Fibroblast of mammary gland (primary cell): ENCODE measurements at regions not wholly inside any gene's neighbourhood (a gene's known extent, or its start where the extent isn't known, plus 50 kb on each side); places are given as distances from the start of the nearest gene placed in this dataset.

Experiments
- DNase-seq: peaks from one replicate; pipeline ENCODE4 v3.0.0-alpha.2; 2010; ENCODE audit warnings: low read depth
- H3K4me3 ChIP-seq: 2 replicates; pipeline ENCODE4 v1.5.1; 2011; ENCODE audit warnings: low read depth, mild to moderate bottlenecking, low read length, moderate library complexity; ENCODE audit not compliant: control insufficient read depth
- CTCF ChIP-seq: conservative IDR thresholded peaks from 2 replicates; pipeline ENCODE4 v1.5.1; 2011; ENCODE audit warnings: low read depth, low read length, inconsistent platforms; ENCODE audit not compliant: control insufficient read depth, insufficient read depth

- H3K4me3 ChIP-seq: no peak overlapping the region
- no peak for TF ChIP-seq CTCF
- DNase-seq: no peak
These were observed 1672.0 kb downstream of the SLITRK5 start for GRCh38 chr13:89343165-89343564.

- no peak for TF ChIP-seq CTCF
- no peak for DNase-seq
- H3K4me3 ChIP-seq: no peak overlapping the region
These were observed 1681.2 kb downstream of the SLITRK5 start for GRCh38 chr13:89352384-89352783.

- peak; percentile 2 for DNase-seq
- peak; percentile 4 for TF ChIP-seq CTCF
These were observed 1690.7 kb downstream of the SLITRK5 start for GRCh38 chr13:89361909-89362308.

GRCh38 chr13:89363144-89363543 is 1692.0 kb downstream of the SLITRK5 start:
- H3K4me3 ChIP-seq: no peak overlapping the region
- DNase-seq: no peak
- no peak for TF ChIP-seq CTCF

More at GRCh38 chr13:89361909-89362308, 1690.7 kb downstream of the SLITRK5 start:
- no peak overlapping the region for H3K4me3 ChIP-seq

GRCh38 chr13:89372193-89372592 is 1701.0 kb downstream of the SLITRK5 start:
- DNase-seq: no peak
- H3K4me3 ChIP-seq: no peak overlapping the region

GRCh38 chr13:89375839-89376238 is 1704.7 kb downstream of the SLITRK5 start:
- no peak for TF ChIP-seq CTCF
- DNase-seq: peak; percentile 74
- no peak overlapping the region for H3K4me3 ChIP-seq

More at GRCh38 chr13:89372193-89372592, 1701.0 kb downstream of the SLITRK5 start:
- TF ChIP-seq CTCF: no peak

GRCh38 chr13:89380101-89380500 is 1708.9 kb downstream of the SLITRK5 start:
- TF ChIP-seq CTCF: no peak
- DNase-seq: no peak
- no peak overlapping the region for H3K4me3 ChIP-seq
